SK-N-SH (cell line): ENCODE measurements at regions not wholly inside any gene's neighbourhood (a gene's known extent, or its start where the extent isn't known, plus 50 kb on each side); places are given as distances from the start of the nearest gene placed in this dataset.
"Not testable (repeated sequence)": the region's sequence is repeated elsewhere in the genome, so short reads cannot be mapped to it uniquely, and the experiment has no call there.

Experiments
- CTCF ChIA-PET: fragments of 300-600, 350-600 bp; formaldehyde crosslinking; extraction: SDS; loops from one replicate; lab custom pipeline; 2021; lab: Yijun Ruan, JAX
- POLR2A ChIA-PET: fragments of 350-600 bp; sonication (Branson Sonifier 250); formaldehyde crosslinking; extraction: SDS; loops from one replicate; lab custom pipeline; 2020; ENCODE audit warnings: antibody characterized with exemption, inconsistent platforms; lab: Yijun Ruan, JAX
- DNase-seq: peaks from one replicate; pipeline ENCODE4 v3.0.0; 2012
- H2AFZ ChIP-seq: fragments of 200-600 bp; sonication (generic); 2 replicates; pipeline ENCODE4 v1.8.1; 2016; ENCODE audit warnings: antibody characterized with exemption, mild to moderate bottlenecking, low read depth
- H3F3A ChIP-seq: fragments of 200-600 bp; sonication (generic); replicated peaks from 2 replicates; pipeline ENCODE3; 2016; ENCODE audit warnings: antibody characterized with exemption, mild to moderate bottlenecking; ENCODE audit not compliant: insufficient read depth
- H3K27ac ChIP-seq, 2 experiments: fragments of 200-500 bp in 1 of 2; fragments of 200-600 bp in 1 of 2; sonication (Bioruptor generic) in 1 of 2; sonication (generic), shearing (Covaris generic) in 1 of 2; 2 replicates each; pipeline versions ENCODE4 v1.5.1 to v1.6.1; 2014 to 2016; ENCODE audit warnings: low read depth in 2 of 2, inconsistent platforms in 1 of 2, low read length in 1 of 2, mild to moderate bottlenecking in 1 of 2, mixed read lengths in 1 of 2
- H3K27me3 ChIP-seq: fragments of 200-600 bp; sonication (generic), shearing (Covaris generic); 2 replicates; pipeline ENCODE4 v1.6.1; 2016; ENCODE audit warnings: mixed run types; ENCODE audit not compliant: insufficient read depth
- H3K36me3 ChIP-seq, 2 experiments: fragments of 200-500 bp in 1 of 2; fragments of 200-600 bp in 1 of 2; sonication (Bioruptor generic) in 1 of 2; sonication (generic) in 1 of 2; replicated peaks in 1 of 2; 2 replicates each; pipeline versions ENCODE3 to v1.5.1; 2014 to 2016; ENCODE audit warnings: low read length in 1 of 2, mild to moderate bottlenecking in 1 of 2; ENCODE audit not compliant: insufficient read depth in 2 of 2, control insufficient read depth in 1 of 2
- H3K4me1 ChIP-seq, 2 experiments: fragments of 200-500 bp in 1 of 2; fragments of 200-600 bp in 1 of 2; sonication (Bioruptor generic) in 1 of 2; sonication (generic), shearing (Covaris generic) in 1 of 2; 2 replicates each; pipeline versions ENCODE4 v1.5.1 to v1.6.1; 2014 to 2016; ENCODE audit warnings: low read depth in 1 of 2, low read length in 1 of 2, mixed run types in 1 of 2; ENCODE audit not compliant: insufficient read depth in 2 of 2, control insufficient read depth in 1 of 2
- H3K4me2 ChIP-seq: fragments of 200-600 bp; sonication (generic), shearing (Covaris generic); 2 replicates; pipeline ENCODE4 v1.6.1; 2017; ENCODE audit warnings: mixed run types
- H3K4me3 ChIP-seq, 2 experiments: fragments of 200-500 bp in 1 of 2; fragments of 200-600 bp in 1 of 2; sonication (Bioruptor generic) in 1 of 2; sonication (generic), shearing (Covaris generic) in 1 of 2; 2 replicates each; pipeline versions ENCODE4 v1.5.1 to v1.8.1; 2014 to 2016; ENCODE audit warnings: low read depth in 2 of 2, inconsistent platforms in 1 of 2, low read length in 1 of 2, mild to moderate bottlenecking in 1 of 2, mixed read lengths in 1 of 2, moderate library complexity in 1 of 2
- H3K79me2 ChIP-seq: fragments of 200-600 bp; sonication (generic); 2 replicates; pipeline ENCODE4 v1.8.1; 2017; ENCODE audit warnings: mild to moderate bottlenecking; ENCODE audit not compliant: insufficient read depth
- H3K9ac ChIP-seq: fragments of 200-600 bp; sonication (generic); 2 replicates; pipeline ENCODE4 v1.6.1; 2017; ENCODE audit warnings: mixed run types
- H3K9me2 ChIP-seq: fragments of 200-600 bp; sonication (generic); 2 replicates; pipeline ENCODE4 v1.6.1; 2017; ENCODE audit warnings: mixed run types
- H3K9me3 ChIP-seq: fragments of 200-600 bp; sonication (generic); 2 replicates; pipeline ENCODE4 v1.6.1; 2017; ENCODE audit warnings: mixed run types, mild to moderate bottlenecking, moderate library complexity
- H4K20me1 ChIP-seq: fragments of 200-600 bp; sonication (generic); 2 replicates; pipeline ENCODE4 v1.6.1; 2017; ENCODE audit warnings: mild to moderate bottlenecking, mixed run types; ENCODE audit not compliant: insufficient read depth
- EP300 ChIP-seq, 2 experiments: IDR thresholded peaks; 2 replicates each; pipeline versions ENCODE4 v1.4.0 to v1.6.1; 2012; ENCODE audit warnings: borderline replicate concordance in 1 of 2, low read depth in 1 of 2, low read length in 1 of 2
- FOSL2 ChIP-seq: IDR thresholded peaks from 2 replicates; pipeline ENCODE4 v1.4.0; 2012; ENCODE audit warnings: low read depth, mild to moderate bottlenecking, moderate library complexity, borderline replicate concordance
- FOXJ3 ChIP-seq: sonication (generic); formaldehyde crosslinking; IDR thresholded peaks from 2 replicates; pipeline ENCODE4 v1.5.1; 2020; ENCODE audit warnings: mild to moderate bottlenecking, missing genetic modification reagents
- FOXM1 ChIP-seq: IDR thresholded peaks from 2 replicates; pipeline ENCODE4 v1.4.0; 2012; ENCODE audit warnings: low read depth, mild to moderate bottlenecking
- JUND ChIP-seq: IDR thresholded peaks from 2 replicates; pipeline ENCODE4 v1.4.0; 2012
- NRF1 ChIP-seq: IDR thresholded peaks from 2 replicates; pipeline ENCODE4 v1.6.1; 2012; ENCODE audit warnings: low read depth, mild to moderate bottlenecking, low read length
- POLR2AphosphoS5 ChIP-seq: IDR thresholded peaks from 2 replicates; pipeline ENCODE4 v1.6.1; 2012; ENCODE audit warnings: low read depth, low read length
- RCOR1 ChIP-seq: fragments of 150-350 bp; IDR thresholded peaks from 2 replicates; pipeline ENCODE4 v1.6.1; 2017; ENCODE audit warnings: antibody characterized with exemption, low read length
- SIN3A ChIP-seq: IDR thresholded peaks from 2 replicates; pipeline ENCODE4 v1.6.1; 2012; ENCODE audit warnings: low read depth, mild to moderate bottlenecking, low read length, moderate library complexity, borderline replicate concordance
- SMC3 ChIP-seq: IDR thresholded peaks from 2 replicates; pipeline ENCODE4 v1.6.1; 2012; ENCODE audit warnings: low read depth, low read length, improper control_type of control experiment
- TCF12 ChIP-seq: IDR thresholded peaks from 2 replicates; pipeline ENCODE4 v1.4.0; 2012
- TEAD4 ChIP-seq: IDR thresholded peaks from 2 replicates; pipeline ENCODE4 v1.4.0; 2012; ENCODE audit warnings: mild to moderate bottlenecking, borderline replicate concordance; ENCODE audit not compliant: insufficient read depth
- WGBS: methylation state at CpG from one replicate; pipeline ENCODE4 v1.1.6; 2017; ENCODE audit warnings: low lambda C conversion rate; 5-methylcytosine and 5-hydroxymethylcytosine counted together
- TF ChIP-seq, protein P1 (sequence below): fragments of 150-350 bp; IDR thresholded peaks from 2 replicates; pipeline ENCODE4 v1.6.1; 2016; ENCODE audit warnings: mild to moderate bottlenecking, low read depth, low read length
- TF ChIP-seq, protein P2 (sequence below): IDR thresholded peaks from 2 replicates; pipeline ENCODE4 v1.4.0; 2012; ENCODE audit warnings: low read depth
- TF ChIP-seq, protein P3 (sequence below): fragments of 200-600 bp; sonication (generic); IDR thresholded peaks from 2 replicates; pipeline ENCODE4 v1.6.1; 2017; ENCODE audit warnings: antibody characterized with exemption, mild to moderate bottlenecking, moderate library complexity

DNA sequence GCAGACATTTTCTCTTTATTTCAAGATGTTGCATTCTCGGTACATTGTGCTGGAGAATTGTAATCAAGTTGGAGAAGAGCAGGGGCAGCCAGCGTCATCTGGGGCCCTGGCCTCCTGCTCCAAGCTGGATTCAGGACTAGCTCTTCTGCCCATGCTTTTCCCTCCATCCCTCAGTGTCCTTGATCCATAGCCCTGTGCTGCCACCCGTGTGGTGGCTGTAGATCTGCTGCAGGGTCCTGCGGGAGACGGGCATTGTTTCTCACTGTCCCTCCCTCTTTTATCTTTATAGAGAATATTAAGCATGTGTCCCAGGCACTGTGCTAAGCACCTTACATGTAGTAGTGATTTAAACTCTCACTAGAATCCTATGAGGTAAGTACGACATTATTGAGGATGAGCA lies 60.5 kb upstream of the HAND1 start (continued):
- TF ChIP-seq, protein P1, sequence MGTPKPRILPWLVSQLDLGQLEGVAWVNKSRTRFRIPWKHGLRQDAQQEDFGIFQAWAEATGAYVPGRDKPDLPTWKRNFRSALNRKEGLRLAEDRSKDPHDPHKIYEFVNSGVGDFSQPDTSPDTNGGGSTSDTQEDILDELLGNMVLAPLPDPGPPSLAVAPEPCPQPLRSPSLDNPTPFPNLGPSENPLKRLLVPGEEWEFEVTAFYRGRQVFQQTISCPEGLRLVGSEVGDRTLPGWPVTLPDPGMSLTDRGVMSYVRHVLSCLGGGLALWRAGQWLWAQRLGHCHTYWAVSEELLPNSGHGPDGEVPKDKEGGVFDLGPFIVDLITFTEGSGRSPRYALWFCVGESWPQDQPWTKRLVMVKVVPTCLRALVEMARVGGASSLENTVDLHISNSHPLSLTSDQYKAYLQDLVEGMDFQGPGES, result no peak
- TF ChIP-seq FOXM1 (no peak), JUND (no peak)
- TF ChIP-seq, protein P2, sequence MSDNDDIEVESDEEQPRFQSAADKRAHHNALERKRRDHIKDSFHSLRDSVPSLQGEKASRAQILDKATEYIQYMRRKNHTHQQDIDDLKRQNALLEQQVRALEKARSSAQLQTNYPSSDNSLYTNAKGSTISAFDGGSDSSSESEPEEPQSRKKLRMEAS, result no peak

DNA sequence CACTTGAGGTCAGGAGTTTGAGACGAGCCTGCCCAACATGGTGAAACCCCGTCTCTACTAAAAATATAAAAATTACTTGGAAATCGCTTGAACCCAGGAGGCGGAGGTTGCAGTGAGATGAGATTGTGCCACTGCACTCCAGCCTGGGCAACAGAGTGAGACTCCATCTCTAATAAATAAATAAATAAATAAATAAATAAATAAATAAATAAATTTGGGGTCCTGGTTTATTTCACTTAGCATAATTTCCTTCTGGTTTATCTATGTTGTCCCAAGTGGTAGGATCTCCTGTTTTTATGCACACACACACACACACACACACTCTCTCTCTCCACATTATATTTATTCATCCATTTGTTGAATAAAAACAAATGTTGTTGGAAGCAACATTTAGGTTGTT lies 58.4 kb upstream of the HAND1 start:
- H3K4me2 ChIP-seq, H3K4me3 ChIP-seq, H3K27me3 ChIP-seq, DNase-seq, H3K27ac ChIP-seq, H3K36me3 ChIP-seq, H3K4me1 ChIP-seq, H4K20me1 ChIP-seq, H2AFZ ChIP-seq, H3K79me2 ChIP-seq, POLR2A ChIA-PET, H3F3A ChIP-seq, H3K9me3 ChIP-seq, H3K9me2 ChIP-seq, H3K9ac ChIP-seq: not testable (repeated sequence)
- CTCF ChIA-PET, result interaction anchor here (1.1 to 2.1 kb wide), 2 partner anchors 8 to 16 kb away, joined by 6 read pairs; no protein-coding TSS in a partner anchor
- WGBS, result 64% methylated on average over 4 of the region's 4 CpGs

DNA sequence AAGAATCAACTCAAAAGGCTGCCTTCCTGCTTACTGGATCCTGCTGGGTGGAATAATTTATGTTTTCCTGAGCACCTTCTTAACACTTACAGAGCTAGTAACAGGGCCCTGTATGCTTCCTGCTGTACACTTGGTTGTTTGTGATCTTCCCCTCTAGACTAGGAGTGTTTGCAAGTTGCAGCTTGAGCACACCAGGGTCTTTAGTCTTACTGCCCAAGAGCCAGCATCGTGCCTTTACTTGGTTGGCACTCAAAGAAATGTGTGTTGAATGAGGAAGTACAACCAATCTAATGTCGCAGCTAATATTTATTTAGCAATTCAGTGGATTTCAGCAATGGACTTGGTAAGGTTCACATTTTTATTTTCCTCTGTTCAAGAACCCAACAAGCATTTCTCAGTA lies 57.5 kb upstream of the HAND1 start:
- TF ChIP-seq NRF1 (no peak), SMC3 (no peak), SIN3A (no peak), RCOR1 (no peak), FOSL2 (no peak), FOXM1 (no peak), TCF12 (no peak), TEAD4 (no peak), POLR2AphosphoS5 (no peak), FOXJ3 (CRISPR knock-in tag) (no peak), EP300 (IDR thresholded peaks at IDR 0.05; ENCODE audit: borderline replicate concordance in 1 of 2, low read depth in 1 of 2, low read length in 1 of 2) (no peak)
- TF ChIP-seq, protein P1, result no peak
- TF ChIP-seq, protein P3, sequence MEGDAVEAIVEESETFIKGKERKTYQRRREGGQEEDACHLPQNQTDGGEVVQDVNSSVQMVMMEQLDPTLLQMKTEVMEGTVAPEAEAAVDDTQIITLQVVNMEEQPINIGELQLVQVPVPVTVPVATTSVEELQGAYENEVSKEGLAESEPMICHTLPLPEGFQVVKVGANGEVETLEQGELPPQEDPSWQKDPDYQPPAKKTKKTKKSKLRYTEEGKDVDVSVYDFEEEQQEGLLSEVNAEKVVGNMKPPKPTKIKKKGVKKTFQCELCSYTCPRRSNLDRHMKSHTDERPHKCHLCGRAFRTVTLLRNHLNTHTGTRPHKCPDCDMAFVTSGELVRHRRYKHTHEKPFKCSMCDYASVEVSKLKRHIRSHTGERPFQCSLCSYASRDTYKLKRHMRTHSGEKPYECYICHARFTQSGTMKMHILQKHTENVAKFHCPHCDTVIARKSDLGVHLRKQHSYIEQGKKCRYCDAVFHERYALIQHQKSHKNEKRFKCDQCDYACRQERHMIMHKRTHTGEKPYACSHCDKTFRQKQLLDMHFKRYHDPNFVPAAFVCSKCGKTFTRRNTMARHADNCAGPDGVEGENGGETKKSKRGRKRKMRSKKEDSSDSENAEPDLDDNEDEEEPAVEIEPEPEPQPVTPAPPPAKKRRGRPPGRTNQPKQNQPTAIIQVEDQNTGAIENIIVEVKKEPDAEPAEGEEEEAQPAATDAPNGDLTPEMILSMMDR, result no peak
- WGBS, result 77% methylated on average over 2 of the region's 2 CpGs

More for the DNA sequence above, 57.5 kb upstream of the HAND1 start:
- Histone ChIP-seq H3F3A (no peaks in the 10 kb centered on the region), H3K9ac (no peak overlapping the region), H3K27me3 (no peaks in the 10 kb centered on the region), H4K20me1 (no peaks in the 10 kb centered on the region), H3K27ac (no peak overlapping the region), H3K4me1 (peaks cover 0 to 3% of the 10 kb centered on the region in 2 experiments; a peak in 1 of 4 replicates), H3K9me3 (no peaks in the 10 kb centered on the region), H3K79me2 (no peaks in the 10 kb centered on the region), H3K9me2 (no peaks in the 10 kb centered on the region), H3K36me3 (no peaks in the 10 kb centered on the region), H3K4me2 (no peak overlapping the region), H3K4me3 (no peak overlapping the region), H2AFZ (no peak overlapping the region)
- CTCF ChIA-PET, result interaction anchor here (1.4 to 2.1 kb wide), 2 partner anchors 11 to 15 kb away, joined by 3 to 6 read pairs; no protein-coding TSS in a partner anchor
- no peak for DNase-seq
- POLR2A ChIA-PET, result no interaction called here
